ENCODE measurements at regions not wholly inside any gene's neighbourhood (a gene's known extent, or its start where the extent isn't known, plus 50 kb on each side); places are given as distances from the start of the nearest gene placed in this dataset.

GRCh38 chr1:227403535-227403934, 85.2 kb upstream of the CDC42BPA start:
- TF ChIP-seq CTCF (conservative IDR thresholded peaks at IDR 0.05; ENCODE audit: low read depth, low read length), result no peak
- TF ChIP-seq EZH2 (IDR thresholded peaks at IDR 0.05; ENCODE audit: low read length, unreplicated experiment), result no peak
- TF ChIP-seq EZH2phosphoT487 (IDR thresholded peaks at IDR 0.05; ENCODE audit: borderline replicate concordance, low read length), result no peak

Data from PC-3 (cell line).